Coronary artery (tissue), 2 donors: ENCODE measurements at regions not wholly inside any gene's neighbourhood (a gene's known extent, or its start where the extent isn't known, plus 50 kb on each side); places are given as distances from the start of the nearest gene placed in this dataset.

Experiments
- DNase-seq: peaks from one replicate; pipeline ENCODE4 v3.0.0-alpha.2; 2017; ENCODE audit warnings: low spot score
- H3K27ac ChIP-seq, 2 donors: fragments of 200-600 bp; sonication (generic); one replicate each; pipeline ENCODE4 v1.5.1; 2016 to 2019
- H3K4me3 ChIP-seq: fragments of 200-600 bp; sonication (generic); 2 replicates; pipeline ENCODE4 v1.5.1; 2016; ENCODE audit warnings: mild to moderate bottlenecking, moderate library complexity
- CTCF ChIP-seq: fragments of 200-600 bp; sonication (generic); IDR thresholded peaks from one replicate; pipeline ENCODE4 v1.5.1; 2019; ENCODE audit warnings: antibody characterized with exemption

DNA sequence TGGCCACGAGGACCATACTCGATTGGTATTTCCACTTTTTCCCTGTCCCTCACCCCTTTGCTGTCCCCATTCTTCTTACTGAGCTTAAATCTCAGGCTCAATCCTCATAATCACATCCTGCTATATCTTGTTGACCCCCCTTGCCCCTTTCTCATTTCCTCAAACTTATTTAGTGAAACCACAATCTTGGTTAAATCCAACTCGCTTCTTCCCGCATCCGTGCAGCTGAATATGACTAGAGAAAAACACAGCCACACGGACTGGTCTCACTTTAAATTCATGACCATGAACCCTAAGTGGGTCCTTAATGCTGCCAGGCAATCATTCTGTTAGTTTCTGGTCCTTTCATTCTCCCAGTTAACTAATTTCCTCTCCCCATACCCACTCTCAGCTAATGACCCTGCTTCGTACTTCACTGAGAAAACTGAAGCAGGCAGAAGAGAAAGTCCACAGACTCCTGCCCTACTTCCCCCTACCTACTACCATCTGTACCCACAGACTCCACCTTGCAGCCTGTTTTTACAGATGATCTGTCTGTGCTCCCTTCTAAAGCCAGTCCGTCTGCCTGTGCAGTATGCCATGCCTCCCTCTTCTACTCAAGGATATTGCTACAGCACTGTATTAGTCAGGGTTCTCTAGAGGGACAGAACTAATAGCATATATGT, 96.8 kb upstream of the LMO4 start:
- H3K27ac ChIP-seq: no peak overlapping the region
- no peak for TF ChIP-seq CTCF
- no peak for DNase-seq
- no peak overlapping the region for H3K4me3 ChIP-seq

DNA sequence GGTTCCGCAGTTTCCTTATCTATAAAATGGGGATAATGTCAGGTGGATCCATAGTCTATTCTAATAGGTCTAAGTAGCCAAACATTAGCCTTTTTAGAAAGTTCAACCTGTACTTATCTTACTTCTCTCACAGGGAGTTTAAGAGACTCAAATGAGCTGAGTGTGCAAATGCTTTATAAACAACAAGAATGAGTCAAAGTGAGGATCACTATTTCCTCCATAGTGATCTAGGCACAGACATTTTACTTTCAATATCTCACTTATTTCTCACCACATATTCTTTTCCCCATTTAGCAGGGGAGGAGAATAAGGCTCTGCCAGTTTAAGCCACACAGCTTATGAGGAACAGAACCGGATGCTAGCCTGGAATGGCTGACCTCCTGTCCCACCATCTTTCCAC, 92.1 kb upstream of the LMO4 start:
- H3K27ac ChIP-seq: no peak overlapping the region
- no peak for DNase-seq
- no peak for TF ChIP-seq CTCF
- no peak overlapping the region for H3K4me3 ChIP-seq

DNA sequence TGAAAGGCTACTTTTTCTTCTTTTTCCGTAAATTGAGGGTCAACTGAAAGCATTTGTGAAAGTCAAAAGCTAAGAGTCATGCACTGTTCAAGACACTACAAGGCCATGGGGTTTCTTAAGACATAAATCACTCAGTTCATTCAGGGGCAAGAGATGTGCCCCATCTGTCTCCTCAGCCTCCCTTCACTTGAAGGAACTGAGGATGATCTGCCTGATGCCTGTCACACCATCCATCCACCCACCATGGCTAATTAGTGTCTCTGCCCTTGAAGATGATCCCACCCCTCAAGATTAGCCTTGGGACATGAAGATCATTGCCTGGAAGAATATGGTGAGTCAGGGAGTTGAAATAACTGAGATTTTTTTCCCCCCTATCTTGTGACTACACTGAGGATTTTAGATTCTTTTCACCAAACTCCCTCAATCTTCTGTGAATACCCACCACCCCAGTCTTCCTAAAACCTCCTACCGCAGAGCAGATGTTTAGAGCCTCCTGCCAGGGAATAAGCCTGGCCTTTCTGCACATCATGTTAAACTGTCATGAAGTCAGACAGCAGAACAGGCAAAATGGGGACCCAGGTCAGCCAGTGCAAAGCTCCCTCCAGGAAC, 88.6 kb upstream of the LMO4 start:
- Histone ChIP-seq H3K27ac (no peak overlapping the region), H3K4me3 (no peak overlapping the region)
- no peak for TF ChIP-seq CTCF
- no peak for DNase-seq

- no peak for TF ChIP-seq CTCF
- Histone ChIP-seq H3K27ac (no peak overlapping the region), H3K4me3 (no peak overlapping the region)
- no peak for DNase-seq
These were observed 87.9 kb upstream of the LMO4 start for GRCh38 chr1:87240661-87241285.

DNA sequence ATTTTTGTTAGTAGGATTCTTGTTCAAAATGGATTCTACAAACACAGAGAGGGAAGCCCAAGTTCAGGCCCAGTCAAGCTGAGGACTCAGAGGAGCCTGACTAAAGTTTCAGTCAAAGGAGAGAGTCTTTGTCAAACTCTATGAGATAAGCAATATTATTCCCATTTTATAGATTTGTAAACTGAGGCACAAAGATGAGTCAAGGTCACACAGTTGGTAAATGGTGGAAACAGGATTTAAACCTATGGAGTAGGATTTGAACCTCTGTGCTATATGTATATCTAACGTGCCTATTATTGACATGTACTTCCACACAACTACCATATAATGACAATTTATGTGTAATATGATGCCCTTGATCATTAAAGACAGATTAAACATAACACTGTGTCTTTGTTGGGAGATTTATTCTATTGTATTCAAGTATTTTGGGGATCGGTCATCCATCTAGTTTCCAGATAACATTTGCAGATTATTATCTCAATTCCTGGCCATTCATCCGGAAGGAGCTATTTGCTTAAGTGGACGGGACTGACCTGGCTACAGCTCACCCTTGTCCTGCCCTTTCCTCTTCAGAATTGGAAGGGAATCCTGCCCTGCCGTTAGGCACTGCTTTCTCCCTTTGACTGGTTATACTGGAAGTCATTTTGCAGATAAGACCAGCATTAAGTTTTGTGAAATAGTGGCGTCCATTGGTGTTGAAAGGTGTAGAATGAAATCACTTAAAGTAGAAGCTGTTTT, 86.1 kb upstream of the LMO4 start:
- no peak for DNase-seq
- Histone ChIP-seq H3K4me3 (no peak overlapping the region), H3K27ac (no peak overlapping the region)
- TF ChIP-seq CTCF: no peak

DNA sequence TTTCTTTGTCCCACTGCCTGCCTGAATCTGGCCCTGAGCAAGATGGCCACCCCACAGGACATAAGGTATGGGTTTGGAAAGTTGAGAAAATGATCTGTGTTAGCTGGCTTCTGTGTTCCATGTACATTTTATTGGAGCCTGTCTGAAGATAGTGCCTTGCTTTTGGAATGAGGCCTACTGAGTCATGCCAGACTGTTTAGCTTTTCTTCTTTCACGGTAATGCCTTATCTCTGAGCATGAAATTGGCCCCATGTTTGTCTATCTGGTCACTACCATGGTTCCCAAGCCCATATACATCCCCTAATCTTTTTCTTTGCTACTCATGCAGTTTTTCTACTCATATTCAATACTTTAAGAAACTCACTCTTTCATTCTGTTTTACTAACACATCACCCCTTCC, 85.1 kb upstream of the LMO4 start:
- no peak overlapping the region for H3K27ac ChIP-seq
- no peak overlapping the region for H3K4me3 ChIP-seq
- no peak for TF ChIP-seq CTCF
- DNase-seq: no peak
